ENCODE measurements at regions not wholly inside any gene's neighbourhood (a gene's known extent, or its start where the extent isn't known, plus 50 kb on each side); places are given as distances from the start of the nearest gene placed in this dataset.

GRCh38 chr5:4082966-4083564, 487.4 kb downstream of the IRX1 start:
- DNase-seq (ENCODE audit: extremely low spot score): no peak
- Histone ChIP-seq H3K4me3 (ENCODE audit: low read depth, low read length) (no peak overlapping the region), H3K4me1 (ENCODE audit: insufficient read depth) (no peaks in the 10 kb centered on the region), H3K27ac (ENCODE audit: low read depth) (no peak overlapping the region), H3K36me3 (ENCODE audit: insufficient read depth) (no peaks in the 10 kb centered on the region)
- WGBS: 81% methylated on average over 6 of the region's 6 CpGs

- no peak overlapping the region for H3K4me3 ChIP-seq (ENCODE audit: low read depth, low read length)
- no peak overlapping the region for H3K27ac ChIP-seq (ENCODE audit: low read depth)
- H3K36me3 ChIP-seq (ENCODE audit: insufficient read depth): no peaks in the 10 kb centered on the region
- no peaks in the 10 kb centered on the region for H3K4me1 ChIP-seq (ENCODE audit: insufficient read depth)
- no peak for DNase-seq (ENCODE audit: extremely low spot score)
- WGBS: 83% methylated on average over 13 of the region's 13 CpGs
Measured at GRCh38 chr5:4083591-4084337, 488.1 kb downstream of the IRX1 start.

- no peaks in the 10 kb centered on the region for H3K4me1 ChIP-seq (ENCODE audit: insufficient read depth)
- no peak for DNase-seq (ENCODE audit: extremely low spot score)
- WGBS: 83% methylated on average over 4 of the region's 4 CpGs
- no peak overlapping the region for H3K4me3 ChIP-seq (ENCODE audit: low read depth, low read length)
- H3K27ac ChIP-seq (ENCODE audit: low read depth): no peak overlapping the region
- no peaks in the 10 kb centered on the region for H3K36me3 ChIP-seq (ENCODE audit: insufficient read depth)
Measured at GRCh38 chr5:4086081-4086480, 490.4 kb downstream of the IRX1 start.

DNA sequence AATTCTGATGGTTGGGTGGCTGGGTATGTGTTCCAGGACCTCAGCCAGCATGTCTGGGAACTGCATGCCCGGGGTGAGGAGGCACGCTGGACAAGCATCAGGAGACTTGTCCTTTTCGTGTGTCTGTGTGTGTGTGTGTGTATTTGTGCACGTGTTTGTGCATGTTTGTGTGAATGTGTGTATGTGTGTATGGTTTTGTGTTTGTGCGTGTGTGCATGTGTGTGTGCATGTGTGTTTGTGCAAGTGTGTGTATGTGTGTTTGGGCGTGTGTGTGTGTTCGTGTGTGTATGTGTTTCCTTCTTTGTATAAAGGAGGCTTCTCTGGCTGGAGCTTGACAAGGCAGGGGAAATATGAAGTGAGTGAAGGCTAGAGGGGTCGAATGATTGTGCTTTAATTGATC, 491.5 kb downstream of the IRX1 start:
- DNase-seq (ENCODE audit: extremely low spot score): no peak
- no peaks in the 10 kb centered on the region for H3K4me1 ChIP-seq (ENCODE audit: insufficient read depth)
- no peak overlapping the region for H3K27ac ChIP-seq (ENCODE audit: low read depth)
- H3K36me3 ChIP-seq (ENCODE audit: insufficient read depth): no peaks in the 10 kb centered on the region
- H3K4me3 ChIP-seq (ENCODE audit: low read depth, low read length): no peak overlapping the region
- WGBS: 78% methylated on average over 8 of the region's 8 CpGs

DNA sequence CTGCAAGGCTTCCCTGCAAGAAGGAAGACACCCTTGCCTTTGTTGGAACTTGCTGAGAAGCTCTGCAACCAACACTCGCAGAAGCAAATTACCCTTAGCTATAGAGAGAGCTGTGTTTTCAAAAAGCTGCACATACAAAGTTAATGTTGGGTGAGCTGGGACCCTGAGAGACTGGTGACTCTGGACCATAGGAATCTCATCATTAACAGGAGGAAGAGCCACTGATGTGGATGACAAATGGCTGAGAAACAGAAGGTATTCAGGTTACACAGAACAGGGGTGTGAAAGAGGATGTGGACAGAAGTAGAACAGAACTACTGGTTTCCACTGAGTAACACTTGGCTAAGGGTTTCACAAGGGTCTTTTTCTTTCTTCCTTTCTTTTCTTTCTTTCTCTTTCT, 493.5 kb downstream of the IRX1 start:
- WGBS: 89% methylated on average over 1 of the region's 1 CpG
- DNase-seq (ENCODE audit: extremely low spot score): no peak

DNA sequence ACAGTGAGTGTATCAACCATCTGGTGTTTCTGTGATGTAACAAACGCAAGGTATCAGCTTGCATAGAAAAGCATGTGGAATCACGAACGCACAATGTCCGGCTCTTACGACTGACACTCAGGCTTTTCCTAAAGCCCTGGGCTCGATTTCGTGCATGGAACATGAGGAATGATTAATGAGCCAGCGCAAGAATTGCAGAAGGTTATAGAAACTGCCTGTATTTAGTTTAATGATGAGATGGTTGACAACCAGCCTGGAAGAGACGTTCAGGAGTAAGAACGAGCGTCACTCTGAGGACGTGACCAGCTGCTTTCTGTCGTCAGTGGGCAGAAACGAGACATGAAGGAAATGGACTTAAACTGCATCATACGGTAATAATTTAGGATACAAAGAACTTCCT, 497.6 kb downstream of the IRX1 start:
- Histone ChIP-seq H3K4me3 (ENCODE audit: low read depth, low read length) (no peak overlapping the region), H3K4me1 (ENCODE audit: insufficient read depth) (no peaks in the 10 kb centered on the region), H3K36me3 (ENCODE audit: insufficient read depth) (no peaks in the 10 kb centered on the region), H3K27ac (ENCODE audit: low read depth) (no peak overlapping the region)
- WGBS: 83% methylated on average over 15 of the region's 15 CpGs
- DNase-seq (ENCODE audit: extremely low spot score): no peak

More for the DNA sequence above, 493.5 kb downstream of the IRX1 start:
- H3K4me3 ChIP-seq (ENCODE audit: low read depth, low read length): no peak overlapping the region
- H3K27ac ChIP-seq (ENCODE audit: low read depth): no peak overlapping the region
- no peaks in the 10 kb centered on the region for H3K4me1 ChIP-seq (ENCODE audit: insufficient read depth)
- H3K36me3 ChIP-seq (ENCODE audit: insufficient read depth): no peaks in the 10 kb centered on the region

GRCh38 chr5:4093970-4094369, 498.3 kb downstream of the IRX1 start:
- WGBS: 69% methylated on average over 4 of the region's 4 CpGs
- Histone ChIP-seq H3K4me1 (ENCODE audit: insufficient read depth) (no peaks in the 10 kb centered on the region), H3K36me3 (ENCODE audit: insufficient read depth) (no peaks in the 10 kb centered on the region), H3K27ac (ENCODE audit: low read depth) (no peak overlapping the region), H3K4me3 (ENCODE audit: low read depth, low read length) (no peak overlapping the region)
- DNase-seq (ENCODE audit: extremely low spot score): no peak

GRCh38 chr5:4095918-4096630, 500.4 kb downstream of the IRX1 start:
- no peak for DNase-seq (ENCODE audit: extremely low spot score)
- Histone ChIP-seq H3K4me3 (ENCODE audit: low read depth, low read length) (no peak overlapping the region), H3K36me3 (ENCODE audit: insufficient read depth) (no peaks in the 10 kb centered on the region), H3K4me1 (ENCODE audit: insufficient read depth) (no peaks in the 10 kb centered on the region), H3K27ac (ENCODE audit: low read depth) (no peak overlapping the region)
- 70% methylated on average over 14 of the region's 14 CpGs for WGBS

DNA sequence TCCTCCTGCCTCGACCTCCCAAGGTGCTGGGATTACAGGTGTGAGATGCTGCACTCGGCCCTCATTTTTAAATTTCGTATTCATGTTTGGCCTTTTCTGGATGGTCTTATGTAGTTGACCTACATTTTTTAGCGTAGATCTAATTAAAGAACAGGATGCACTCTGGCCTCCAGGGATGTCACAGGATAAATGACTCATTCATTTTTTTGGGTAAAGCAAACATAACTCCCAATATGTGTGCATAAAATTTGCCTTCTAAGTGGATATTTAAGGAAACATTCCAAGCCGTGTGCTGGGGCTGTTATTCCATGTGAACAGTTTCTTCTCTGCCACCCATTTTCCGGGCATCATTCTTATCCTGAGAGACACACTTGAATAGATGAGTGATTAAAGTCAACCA, 501.6 kb downstream of the IRX1 start:
- Histone ChIP-seq H3K27ac (ENCODE audit: low read depth) (no peak overlapping the region), H3K4me3 (ENCODE audit: low read depth, low read length) (no peak overlapping the region), H3K36me3 (ENCODE audit: insufficient read depth) (no peaks in the 10 kb centered on the region), H3K4me1 (ENCODE audit: insufficient read depth) (no peaks in the 10 kb centered on the region)
- WGBS: 76% methylated on average over 6 of the region's 6 CpGs
- DNase-seq (ENCODE audit: extremely low spot score): no peak

- Histone ChIP-seq H3K4me3 (ENCODE audit: low read depth, low read length) (no peak overlapping the region), H3K36me3 (ENCODE audit: insufficient read depth) (no peaks in the 10 kb centered on the region), H3K27ac (ENCODE audit: low read depth) (no peak overlapping the region), H3K4me1 (ENCODE audit: insufficient read depth) (no peaks in the 10 kb centered on the region)
- DNase-seq (ENCODE audit: extremely low spot score): no peak
- 84% methylated on average over 9 of the region's 9 CpGs for WGBS
Measured at GRCh38 chr5:4098226-4098625, 502.6 kb downstream of the IRX1 start.

DNA sequence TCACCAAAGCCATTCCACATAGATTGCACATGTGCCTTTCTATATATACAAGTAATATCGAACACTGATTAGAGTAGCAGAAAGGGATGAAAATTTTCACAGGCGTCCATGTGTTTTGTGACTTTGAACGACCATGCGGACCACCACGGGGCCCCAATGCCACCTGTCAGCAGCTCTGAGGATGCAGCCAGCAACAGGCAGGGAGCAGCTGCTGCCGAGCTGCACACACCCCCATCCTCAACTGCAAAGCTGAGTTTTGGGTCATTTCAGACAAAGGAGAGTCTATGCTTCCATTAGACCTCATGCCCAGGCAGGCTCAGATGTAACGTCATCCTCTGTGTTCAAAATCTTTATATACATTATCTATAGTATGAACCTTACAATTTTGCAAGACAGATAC, 503.8 kb downstream of the IRX1 start:
- Histone ChIP-seq H3K36me3 (ENCODE audit: insufficient read depth) (no peaks in the 10 kb centered on the region), H3K4me3 (ENCODE audit: low read depth, low read length) (no peak overlapping the region), H3K4me1 (ENCODE audit: insufficient read depth) (no peaks in the 10 kb centered on the region), H3K27ac (ENCODE audit: low read depth) (no peak overlapping the region)
- WGBS: 63% methylated on average over 7 of the region's 7 CpGs
- DNase-seq (ENCODE audit: extremely low spot score): no peak

DNA sequence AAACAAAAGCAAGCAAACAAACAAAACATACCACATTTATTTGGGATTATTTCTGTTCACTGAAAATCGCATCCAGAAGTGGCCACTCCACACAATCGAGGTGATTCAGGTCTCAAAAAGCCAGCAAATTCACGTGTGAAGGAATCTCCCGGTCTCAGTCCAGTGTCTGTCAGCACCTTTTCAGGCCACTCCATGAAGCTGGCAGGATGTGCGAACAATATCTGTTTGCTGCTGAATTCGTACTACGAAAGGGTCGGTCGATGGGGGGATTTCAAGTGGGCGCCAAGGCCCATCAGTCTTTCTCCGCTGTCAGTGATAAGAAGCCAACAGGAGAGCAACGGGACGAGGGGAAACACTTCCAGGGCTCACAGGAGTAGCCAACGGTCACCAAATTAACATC, 505.1 kb downstream of the IRX1 start:
- H3K27ac ChIP-seq (ENCODE audit: low read depth): no peak overlapping the region
- H3K4me3 ChIP-seq (ENCODE audit: low read depth, low read length): no peak overlapping the region
- DNase-seq (ENCODE audit: extremely low spot score): no peak
- 46% methylated on average over 14 of the region's 14 CpGs for WGBS
- no peaks in the 10 kb centered on the region for H3K4me1 ChIP-seq (ENCODE audit: insufficient read depth)
- no peaks in the 10 kb centered on the region for H3K36me3 ChIP-seq (ENCODE audit: insufficient read depth)

DNA sequence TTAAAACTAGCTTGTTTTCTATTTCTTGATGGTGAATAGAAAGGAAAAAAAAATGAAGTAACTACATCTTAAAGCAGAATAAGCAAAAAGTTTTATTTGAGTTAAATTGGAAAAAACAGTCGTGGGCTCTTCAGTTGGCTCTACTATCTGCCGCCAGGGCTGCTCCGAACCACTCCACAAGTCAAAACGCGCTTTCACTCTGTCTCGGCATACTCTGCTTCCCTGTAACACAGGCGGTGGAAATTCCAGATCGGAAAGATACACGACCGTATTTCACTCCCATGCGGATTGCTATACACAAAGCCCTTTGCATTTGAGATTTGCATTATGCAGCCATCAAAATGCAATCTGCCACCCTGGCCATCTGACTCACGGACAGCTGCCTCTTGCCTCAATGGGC, 505.6 kb downstream of the IRX1 start:
- Histone ChIP-seq H3K4me3 (ENCODE audit: low read depth, low read length) (no peak overlapping the region), H3K4me1 (ENCODE audit: insufficient read depth) (no peaks in the 10 kb centered on the region), H3K27ac (ENCODE audit: low read depth) (no peak overlapping the region), H3K36me3 (ENCODE audit: insufficient read depth) (no peaks in the 10 kb centered on the region)
- WGBS: 80% methylated on average over 12 of the region's 12 CpGs
- DNase-seq (ENCODE audit: extremely low spot score): no peak

Measured in urinary bladder (tissue), 3 donors.